ENCODE measurements at regions not wholly inside any gene's neighbourhood (a gene's known extent, or its start where the extent isn't known, plus 50 kb on each side); places are given as distances from the start of the nearest gene placed in this dataset.

DNA sequence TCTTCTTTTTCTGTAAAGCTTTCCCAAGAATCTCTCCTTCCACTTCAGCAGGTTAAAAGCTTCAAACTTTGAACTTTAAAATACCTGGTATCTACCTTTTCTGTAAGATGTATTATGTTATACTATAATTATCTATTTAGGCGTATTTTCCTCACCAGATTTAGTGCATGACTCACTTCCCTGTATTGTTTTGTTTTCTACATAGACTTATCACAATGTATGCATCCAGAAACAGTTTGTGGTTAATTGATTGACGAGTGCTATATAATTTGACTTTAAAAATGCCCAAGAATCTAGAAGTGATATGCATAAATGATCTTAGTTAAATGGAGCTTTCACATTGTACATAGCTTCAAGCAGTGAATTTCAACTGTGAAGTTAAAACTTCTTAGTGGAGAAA is 473.9 kb upstream of the CDH2 start:
- H3K27me3 ChIP-seq (replicated peaks; ENCODE audit: insufficient read depth, low read depth, low read length, poor library complexity), result no peaks in the 10 kb centered on the region
- H3K9me3 ChIP-seq (ENCODE audit: low read depth, low read length, poor library complexity, severe bottlenecking), result no peaks in the 10 kb centered on the region
- H3K36me3 ChIP-seq (ENCODE audit: insufficient read depth, low read length, poor library complexity, severe bottlenecking), result no peaks in the 10 kb centered on the region
- no peak overlapping the region for H3K27ac ChIP-seq (ENCODE audit: low read depth, low read length, poor library complexity, severe bottlenecking)
- TF ChIP-seq, protein P1, sequence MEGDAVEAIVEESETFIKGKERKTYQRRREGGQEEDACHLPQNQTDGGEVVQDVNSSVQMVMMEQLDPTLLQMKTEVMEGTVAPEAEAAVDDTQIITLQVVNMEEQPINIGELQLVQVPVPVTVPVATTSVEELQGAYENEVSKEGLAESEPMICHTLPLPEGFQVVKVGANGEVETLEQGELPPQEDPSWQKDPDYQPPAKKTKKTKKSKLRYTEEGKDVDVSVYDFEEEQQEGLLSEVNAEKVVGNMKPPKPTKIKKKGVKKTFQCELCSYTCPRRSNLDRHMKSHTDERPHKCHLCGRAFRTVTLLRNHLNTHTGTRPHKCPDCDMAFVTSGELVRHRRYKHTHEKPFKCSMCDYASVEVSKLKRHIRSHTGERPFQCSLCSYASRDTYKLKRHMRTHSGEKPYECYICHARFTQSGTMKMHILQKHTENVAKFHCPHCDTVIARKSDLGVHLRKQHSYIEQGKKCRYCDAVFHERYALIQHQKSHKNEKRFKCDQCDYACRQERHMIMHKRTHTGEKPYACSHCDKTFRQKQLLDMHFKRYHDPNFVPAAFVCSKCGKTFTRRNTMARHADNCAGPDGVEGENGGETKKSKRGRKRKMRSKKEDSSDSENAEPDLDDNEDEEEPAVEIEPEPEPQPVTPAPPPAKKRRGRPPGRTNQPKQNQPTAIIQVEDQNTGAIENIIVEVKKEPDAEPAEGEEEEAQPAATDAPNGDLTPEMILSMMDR (conservative IDR thresholded peaks at IDR 0.05; ENCODE audit: low read depth, low read length), result no peak
- TF ChIP-seq EZH2 (IDR thresholded peaks at IDR 0.05; ENCODE audit: borderline replicate concordance, low read depth, low read length, poor library complexity, severe bottlenecking), result no peak
- H3K4me3 ChIP-seq (ENCODE audit: low read depth, low read length, poor library complexity, severe bottlenecking), result no peak overlapping the region
- CTCF ChIA-PET, result no interaction called here
- intact Hi-C loops (cut with micrococcal nuclease; ENCODE audit: unreplicated experiment), result no loop called here
- BruUV-seq (replicated peaks), result no TSS peak
- no peaks in the 10 kb centered on the region for H3K4me1 ChIP-seq (ENCODE audit: insufficient read depth, low read length, poor library complexity, severe bottlenecking)
- DNase-seq (ENCODE audit: low spot score), result no peak
- POLR2A ChIA-PET (ENCODE audit: low non-redundant PET), result no interaction called here

DNA sequence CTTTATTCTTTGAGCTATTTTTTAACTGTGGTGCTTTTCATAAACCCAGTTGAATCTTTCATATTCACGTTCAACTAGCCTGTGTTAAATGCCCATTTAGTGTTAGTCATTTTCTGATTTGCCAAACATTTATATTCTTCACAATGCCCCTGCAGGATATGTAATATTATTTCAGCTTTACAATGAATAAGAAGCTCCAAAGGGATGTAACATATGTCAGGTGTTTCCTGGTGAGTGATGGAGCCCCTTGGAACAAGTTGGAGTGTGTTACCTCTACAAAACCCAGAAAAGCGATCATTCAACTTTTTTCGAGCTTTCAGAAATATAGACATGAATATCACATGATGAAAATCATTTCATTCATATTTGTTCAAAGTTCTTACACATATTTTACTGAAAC is 471.0 kb upstream of the CDH2 start:
- no peaks in the 10 kb centered on the region for H3K9me3 ChIP-seq (ENCODE audit: low read depth, low read length, poor library complexity, severe bottlenecking)
- ChIA-PET POLR2A (ENCODE audit: low non-redundant PET) (no interaction called here), CTCF (no interaction called here)
- H3K4me1 ChIP-seq (ENCODE audit: insufficient read depth, low read length, poor library complexity, severe bottlenecking), result no peaks in the 10 kb centered on the region
- H3K27me3 ChIP-seq (replicated peaks; ENCODE audit: insufficient read depth, low read depth, low read length, poor library complexity), result no peaks in the 10 kb centered on the region
- TF ChIP-seq, protein P1 (conservative IDR thresholded peaks at IDR 0.05; ENCODE audit: low read depth, low read length), result no peak
- no peak for TF ChIP-seq EZH2 (IDR thresholded peaks at IDR 0.05; ENCODE audit: borderline replicate concordance, low read depth, low read length, poor library complexity, severe bottlenecking)
- H3K36me3 ChIP-seq (ENCODE audit: insufficient read depth, low read length, poor library complexity, severe bottlenecking), result no peaks in the 10 kb centered on the region
- H3K27ac ChIP-seq (ENCODE audit: low read depth, low read length, poor library complexity, severe bottlenecking), result no peak overlapping the region
- no peak overlapping the region for H3K4me3 ChIP-seq (ENCODE audit: low read depth, low read length, poor library complexity, severe bottlenecking)
- intact Hi-C loops (cut with micrococcal nuclease; ENCODE audit: unreplicated experiment), result no loop called here
- BruUV-seq (replicated peaks), result no TSS peak
- no peak for DNase-seq (ENCODE audit: low spot score)

DNA sequence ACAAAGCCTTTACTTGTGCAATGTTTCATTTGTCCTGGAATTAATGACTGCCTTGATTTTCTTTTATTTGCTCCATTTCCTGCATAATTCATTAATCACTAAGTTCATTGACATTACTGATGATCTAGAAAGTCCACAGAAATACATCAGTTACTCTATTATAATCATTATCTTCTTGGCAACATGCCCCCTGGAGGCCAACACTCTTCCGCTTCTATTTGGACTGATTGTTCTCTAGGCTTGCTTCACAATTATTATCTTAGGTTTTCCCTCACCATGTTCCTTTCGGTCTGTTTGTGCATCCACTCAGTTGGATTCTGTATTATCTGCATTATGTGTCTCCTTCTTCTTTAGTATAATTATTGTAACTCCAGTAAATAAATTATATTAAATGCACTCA is 461.0 kb upstream of the CDH2 start:
- Histone ChIP-seq H3K9me3 (ENCODE audit: low read depth, low read length, poor library complexity, severe bottlenecking) (no peaks in the 10 kb centered on the region), H3K4me3 (ENCODE audit: low read depth, low read length, poor library complexity, severe bottlenecking) (no peak overlapping the region), H3K36me3 (ENCODE audit: insufficient read depth, low read length, poor library complexity, severe bottlenecking) (no peaks in the 10 kb centered on the region), H3K27me3 (replicated peaks; ENCODE audit: insufficient read depth, low read depth, low read length, poor library complexity) (no peaks in the 10 kb centered on the region), H3K27ac (ENCODE audit: low read depth, low read length, poor library complexity, severe bottlenecking) (no peak overlapping the region), H3K4me1 (ENCODE audit: insufficient read depth, low read length, poor library complexity, severe bottlenecking) (no peaks in the 10 kb centered on the region)
- no TSS peak for BruUV-seq (replicated peaks)
- DNase-seq (ENCODE audit: low spot score), result peak; percentile 10
- ChIA-PET CTCF (no interaction called here), POLR2A (ENCODE audit: low non-redundant PET) (no interaction called here)
- TF ChIP-seq, protein P1 (conservative IDR thresholded peaks at IDR 0.05; ENCODE audit: low read depth, low read length), result 0 out of 2 replicates have a peak, but pooled peaks have one; percentile 33
- TF ChIP-seq EZH2 (IDR thresholded peaks at IDR 0.05; ENCODE audit: borderline replicate concordance, low read depth, low read length, poor library complexity, severe bottlenecking), result no peak
- intact Hi-C loops (cut with micrococcal nuclease; ENCODE audit: unreplicated experiment), result no loop called here

Data from A673 (cell line).